ENCODE measurements at regions not wholly inside any gene's neighbourhood (a gene's known extent, or its start where the extent isn't known, plus 50 kb on each side); places are given as distances from the start of the nearest gene placed in this dataset.

- Histone ChIP-seq H3K36me3 (no peaks in the 10 kb centered on the region), H3K27me3 (no peaks in the 10 kb centered on the region), H3K27ac (no peak overlapping the region), H3K9me3 (no peaks in the 10 kb centered on the region), H3K4me1 (no peaks in the 10 kb centered on the region), H3K4me3 (no peak overlapping the region)
- intact Hi-C loops (cut with DNase I; ENCODE audit: low total_unique reads), result loop anchor here (5.0 kb wide), 1 partner anchor 96 kb away; no protein-coding TSS in a partner anchor
- TF ChIP-seq CTCF (IDR thresholded peaks at IDR 0.05) (no peak), POLR2A (IDR thresholded peaks at IDR 0.05) (no peak), POLR2AphosphoS5 (IDR thresholded peaks at IDR 0.05) (no peak)
- no peak for DNase-seq (ENCODE audit: low spot score in 2 of 2)
Observed at GRCh38 chr15:93278783-93279182, 189.8 kb upstream of the RGMA start.

- Histone ChIP-seq H3K4me1 (no peaks in the 10 kb centered on the region), H3K36me3 (no peaks in the 10 kb centered on the region), H3K9me3 (no peaks in the 10 kb centered on the region), H3K27ac (no peak overlapping the region), H3K27me3 (no peaks in the 10 kb centered on the region), H3K4me3 (no peak overlapping the region)
- intact Hi-C loops (cut with DNase I; ENCODE audit: low total_unique reads), result loop anchor here (5.0 kb wide), 1 partner anchor 96 kb away; no protein-coding TSS in a partner anchor
- DNase-seq (ENCODE audit: low spot score in 2 of 2), result no peak
- no peak for TF ChIP-seq CTCF (IDR thresholded peaks at IDR 0.05)
- no peak for TF ChIP-seq POLR2A (IDR thresholded peaks at IDR 0.05)
- TF ChIP-seq POLR2AphosphoS5 (IDR thresholded peaks at IDR 0.05), result no peak
Observed at GRCh38 chr15:93278006-93278405, 189.0 kb upstream of the RGMA start.

- TF ChIP-seq CTCF (IDR thresholded peaks at IDR 0.05) (no peak), POLR2AphosphoS5 (IDR thresholded peaks at IDR 0.05) (no peak), POLR2A (IDR thresholded peaks at IDR 0.05) (no peak)
- H3K4me3 ChIP-seq, result no peak overlapping the region
- no peak for DNase-seq (ENCODE audit: low spot score in 2 of 2)
- no peaks in the 10 kb centered on the region for H3K36me3 ChIP-seq
- peaks cover 13 to 15% of the 10 kb centered on the region in 2 donors for H3K9me3 ChIP-seq
- no peaks in the 10 kb centered on the region for H3K4me1 ChIP-seq
- no peaks in the 10 kb centered on the region for H3K27me3 ChIP-seq
- intact Hi-C loops (cut with DNase I; ENCODE audit: low total_unique reads), result no loop called here
- H3K27ac ChIP-seq, result no peak overlapping the region
Observed at GRCh38 chr15:93274257-93274656, 185.2 kb upstream of the RGMA start.

- H3K27me3 ChIP-seq, result no peaks in the 10 kb centered on the region
- intact Hi-C loops (cut with DNase I; ENCODE audit: low total_unique reads), result no loop called here
- no peak overlapping the region for H3K4me3 ChIP-seq
- H3K36me3 ChIP-seq, result no peaks in the 10 kb centered on the region
- H3K27ac ChIP-seq, result no peak overlapping the region
- no peaks in the 10 kb centered on the region for H3K4me1 ChIP-seq
- no peak for TF ChIP-seq CTCF (IDR thresholded peaks at IDR 0.05)
- TF ChIP-seq POLR2A (IDR thresholded peaks at IDR 0.05), result no peak
- TF ChIP-seq POLR2AphosphoS5 (IDR thresholded peaks at IDR 0.05), result no peak
- DNase-seq (ENCODE audit: low spot score in 2 of 2), result no peak
- peaks cover 13 to 15% of the 10 kb centered on the region in 2 donors for H3K9me3 ChIP-seq
Observed at GRCh38 chr15:93271871-93272270, 182.9 kb upstream of the RGMA start.

GRCh38 chr15:93270937-93271467 lies 182.0 kb upstream of the RGMA start:
- intact Hi-C loops (cut with DNase I; ENCODE audit: low total_unique reads), result no loop called here
- H3K36me3 ChIP-seq, result no peaks in the 10 kb centered on the region

More at GRCh38 chr15:93270937-93271467, 182.0 kb upstream of the RGMA start:
- DNase-seq (ENCODE audit: low spot score in 2 of 2), result no peak
- Histone ChIP-seq H3K4me3 (no peak overlapping the region), H3K9me3 (peaks cover 13 to 15% of the 10 kb centered on the region in 2 donors), H3K27me3 (no peaks in the 10 kb centered on the region), H3K4me1 (no peaks in the 10 kb centered on the region), H3K27ac (no peak overlapping the region)
- no peak for TF ChIP-seq CTCF (IDR thresholded peaks at IDR 0.05)
- TF ChIP-seq POLR2A (IDR thresholded peaks at IDR 0.05), result no peak
- TF ChIP-seq POLR2AphosphoS5 (IDR thresholded peaks at IDR 0.05), result no peak
